ENCODE measurements at regions not wholly inside any gene's neighbourhood (a gene's known extent, or its start where the extent isn't known, plus 50 kb on each side); places are given as distances from the start of the nearest gene placed in this dataset.

- no peak for TF ChIP-seq CTCF (IDR thresholded peaks at IDR 0.05; ENCODE audit: extremely low read depth, missing control alignments)
- no peak for DNase-seq (ENCODE audit: low spot score)
Observed at GRCh38 chr9:130785053-130785452, 50.0 kb upstream of the ABL1 start.
